ENCODE measurements at regions not wholly inside any gene's neighbourhood (a gene's known extent, or its start where the extent isn't known, plus 50 kb on each side); places are given as distances from the start of the nearest gene placed in this dataset.
"Not testable (repeated sequence)": the region's sequence is repeated elsewhere in the genome, so short reads cannot be mapped to it uniquely, and the experiment has no call there.

DNA sequence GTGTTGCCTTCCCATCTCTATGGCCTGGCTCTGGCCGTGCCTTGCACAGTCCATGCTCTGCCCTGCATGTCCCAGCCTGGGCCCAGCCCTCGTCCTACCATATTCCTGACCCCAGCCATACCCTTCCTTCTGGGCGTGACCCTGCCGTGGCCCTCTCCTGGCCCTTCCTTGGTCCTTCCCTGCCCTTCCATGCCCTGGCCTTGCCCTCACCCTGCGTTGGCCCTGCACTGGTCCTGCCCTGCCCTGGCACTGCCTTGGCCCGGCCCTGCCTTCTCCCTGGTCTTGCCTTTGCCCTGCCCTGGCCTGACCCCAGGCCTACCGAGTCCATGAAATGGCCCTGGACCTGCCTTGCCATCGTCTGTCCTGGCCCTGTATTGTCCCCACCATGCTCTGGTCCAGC is 1561.8 kb downstream of the RPIA start:
- ATAC-seq; DNase-seq (ENCODE audit: low spot score): not testable (repeated sequence)

DNA sequence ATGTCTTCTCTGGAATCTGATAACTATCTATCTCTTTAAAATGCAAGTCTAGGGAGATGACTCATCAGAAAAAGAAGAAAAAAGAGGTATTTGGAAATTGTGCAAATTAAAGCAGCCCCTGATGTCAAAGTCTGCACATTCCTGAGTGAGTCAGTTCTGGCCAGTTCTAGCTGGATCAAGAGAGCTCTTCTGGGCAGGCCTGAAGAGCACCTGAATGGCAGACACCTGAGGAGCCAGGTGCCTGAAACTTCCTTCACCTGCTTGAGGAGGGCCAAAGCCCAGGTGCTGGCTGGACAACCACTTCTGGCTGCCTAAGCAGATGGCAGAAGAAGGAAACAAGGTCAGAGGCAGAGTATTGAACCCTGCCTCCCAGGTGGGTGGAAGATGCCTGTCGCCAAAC is 1575.4 kb downstream of the RPIA start:
- not testable (repeated sequence) for DNase-seq (ENCODE audit: low spot score); ATAC-seq

DNA sequence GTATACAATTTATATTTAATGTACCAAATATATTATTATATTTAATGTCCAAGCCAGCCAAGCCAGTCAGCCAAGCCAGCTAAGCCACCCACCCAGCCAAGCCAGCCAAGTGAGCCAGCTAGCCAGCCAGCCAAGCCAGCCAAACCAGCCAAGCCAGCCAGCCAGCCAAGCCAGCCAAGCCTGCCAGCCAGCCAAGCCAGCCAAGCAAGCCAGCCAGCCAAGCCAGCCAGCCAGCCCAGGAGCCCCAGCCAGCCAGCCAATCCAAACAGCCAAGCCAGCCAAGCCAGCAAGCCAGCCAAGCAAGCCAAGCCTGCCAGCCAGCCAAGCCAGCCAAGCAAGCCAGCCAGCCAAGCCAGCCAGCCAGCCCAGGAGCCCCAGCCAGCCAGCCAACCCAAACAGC is 1596.3 kb downstream of the RPIA start:
- not testable (repeated sequence) for ATAC-seq; DNase-seq (ENCODE audit: low spot score)

DNA sequence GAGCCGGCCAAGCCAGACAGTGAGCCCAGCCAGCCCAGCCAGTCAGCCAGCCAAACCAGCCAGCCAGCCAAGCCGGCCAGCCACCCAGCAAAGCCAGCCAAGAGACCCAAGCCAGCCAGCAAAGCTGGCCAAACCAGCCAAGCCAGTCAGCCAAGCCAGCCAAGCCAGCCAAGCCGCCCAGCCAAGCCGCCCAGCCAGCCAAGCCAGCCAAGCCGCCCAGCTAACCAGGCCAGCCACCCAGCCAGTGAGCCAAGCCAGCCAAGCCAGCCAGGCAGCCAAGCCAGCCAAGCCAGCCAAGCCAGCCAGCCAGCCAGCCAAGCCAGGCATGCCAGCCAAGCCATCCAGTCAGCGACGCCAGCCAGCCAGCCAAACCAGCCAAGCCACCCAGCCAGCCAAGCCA is 1596.9 kb downstream of the RPIA start:
- not testable (repeated sequence) for DNase-seq (ENCODE audit: low spot score); ATAC-seq

DNA sequence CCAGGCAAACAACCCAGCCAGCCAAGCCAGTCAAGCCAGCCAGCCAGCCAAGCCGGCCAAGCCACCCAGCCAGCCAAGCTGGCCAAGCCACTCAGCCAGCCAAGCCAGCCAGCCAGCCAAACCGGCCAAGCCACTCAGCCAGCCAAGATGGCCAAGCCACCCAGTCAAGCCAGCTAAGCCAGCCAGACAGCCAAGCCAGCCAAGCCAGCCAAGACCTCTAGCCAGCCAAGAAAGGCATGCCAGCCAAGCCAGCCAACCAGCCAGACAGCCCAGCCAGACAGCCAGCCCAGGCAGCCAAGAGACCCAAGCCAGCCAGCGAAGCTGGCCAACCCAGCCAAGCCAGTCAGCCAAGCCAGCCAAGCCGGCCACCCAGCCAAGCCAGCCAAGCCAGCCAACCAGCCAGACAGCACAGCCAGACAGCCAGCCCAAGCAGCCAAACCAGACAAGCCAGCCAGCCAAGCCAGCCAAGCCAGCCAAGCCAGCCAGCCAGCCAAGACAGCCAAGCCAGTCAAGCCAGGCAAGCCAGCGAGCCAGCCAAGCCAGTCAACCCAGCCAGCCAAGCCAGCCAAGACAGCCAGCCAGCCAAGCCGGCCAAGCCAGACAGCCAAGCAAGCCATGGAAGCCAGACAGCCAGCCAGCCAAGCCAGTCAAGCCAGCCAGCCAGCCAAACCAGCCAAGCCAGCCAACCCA is 1598.0 kb downstream of the RPIA start:
- not testable (repeated sequence) for DNase-seq (ENCODE audit: low spot score); ATAC-seq

DNA sequence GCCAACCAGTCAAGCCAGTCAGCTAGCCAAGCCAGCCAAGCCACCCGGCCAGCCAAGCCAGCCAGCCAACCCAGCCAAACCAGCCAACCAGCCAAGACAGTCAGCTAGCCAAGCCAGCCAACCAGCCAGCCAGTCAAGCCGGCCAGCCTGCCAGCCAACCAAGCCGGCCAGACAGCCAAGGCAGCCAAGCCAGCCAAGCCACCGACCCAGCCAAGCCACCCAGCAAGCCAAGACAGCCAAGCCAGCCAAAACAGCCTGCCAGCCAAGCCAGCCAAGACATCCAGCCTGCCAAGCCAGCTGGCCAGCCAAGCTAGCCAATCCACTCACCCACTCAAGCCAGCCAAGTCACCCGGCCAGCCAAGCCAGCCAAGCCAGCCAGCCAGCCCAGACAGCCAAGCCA is 1599.2 kb downstream of the RPIA start:
- not testable (repeated sequence) for DNase-seq (ENCODE audit: low spot score); ATAC-seq

DNA sequence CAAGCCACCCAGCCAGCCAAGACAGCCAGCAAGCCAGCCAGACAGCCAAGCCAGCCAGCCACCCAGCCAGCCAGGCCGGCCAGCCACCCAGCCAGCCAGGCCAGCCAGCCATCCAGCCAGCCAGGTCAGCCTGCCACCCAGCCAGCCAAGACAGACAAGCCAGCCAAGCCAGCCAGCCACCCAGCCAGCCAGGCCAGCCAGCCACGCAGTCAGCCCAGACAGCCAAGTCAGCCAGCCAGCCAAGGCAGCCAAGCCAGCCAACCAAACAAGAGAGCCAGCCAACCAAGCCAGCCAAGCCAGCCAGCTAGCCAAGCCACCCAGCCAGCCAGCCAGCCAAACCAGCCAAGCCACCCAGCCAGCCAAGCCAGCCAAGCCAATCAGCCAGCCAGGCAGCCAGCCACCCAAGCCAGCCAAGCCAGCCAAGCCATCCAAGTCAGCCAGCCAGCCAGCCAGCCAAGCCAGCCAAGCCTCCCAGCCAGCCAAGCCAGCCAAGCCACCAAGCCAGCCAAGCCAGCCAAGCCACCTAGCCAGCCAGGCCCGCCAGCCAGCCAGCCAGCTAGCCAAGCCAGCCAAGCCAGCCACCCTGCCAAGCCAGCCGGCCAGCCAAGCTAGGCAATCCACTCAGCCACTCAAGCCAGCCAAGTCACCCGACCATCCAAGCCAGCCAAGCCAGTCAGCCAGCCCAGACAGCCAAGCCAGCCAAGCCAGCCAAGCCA is 1599.9 kb downstream of the RPIA start:
- ATAC-seq: not testable (repeated sequence)
- peak; percentile 48 for DNase-seq (ENCODE audit: low spot score)

DNA sequence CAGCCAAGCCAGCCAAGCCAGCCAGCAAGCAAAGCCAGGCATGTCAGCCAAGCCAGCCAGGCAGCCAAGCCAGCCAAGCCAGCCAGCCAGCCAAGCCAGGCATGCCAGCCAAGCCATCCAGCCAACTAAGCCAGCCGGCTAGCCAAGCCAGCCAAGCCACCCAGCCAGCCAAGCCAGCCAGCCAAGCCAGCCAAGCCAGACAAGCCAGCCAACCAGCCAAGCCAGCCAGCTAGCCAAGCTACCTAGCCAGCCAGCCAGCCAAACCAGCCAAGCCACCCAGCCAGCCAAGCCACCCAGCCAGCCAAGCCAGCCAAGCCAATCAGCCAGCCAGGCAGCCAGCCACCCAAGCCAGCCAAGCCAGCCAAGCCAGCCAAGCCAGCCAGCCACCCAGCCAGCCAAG is 1600.5 kb downstream of the RPIA start:
- not testable (repeated sequence) for DNase-seq (ENCODE audit: low spot score); ATAC-seq

DNA sequence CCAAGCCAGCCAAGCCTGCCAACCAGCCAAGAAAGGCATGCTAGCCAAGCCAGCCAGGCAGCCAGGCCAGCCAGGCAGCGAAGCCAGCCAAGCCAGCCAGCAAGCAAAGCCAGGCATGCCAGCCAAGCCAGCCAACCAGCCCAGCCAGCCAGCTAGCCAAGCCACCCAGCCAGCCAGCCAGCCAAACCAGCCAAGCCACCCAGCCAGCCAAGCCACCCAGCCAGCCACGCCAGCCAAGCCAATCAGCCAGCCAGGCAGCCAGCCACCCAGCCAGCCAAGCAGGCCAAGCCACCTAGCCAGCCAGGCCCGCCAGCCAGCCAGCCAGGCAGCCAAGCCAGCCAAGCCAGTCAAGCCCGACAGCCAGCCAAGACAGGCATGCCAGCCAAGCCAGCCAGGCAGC is 1601.0 kb downstream of the RPIA start:
- ATAC-seq; DNase-seq (ENCODE audit: low spot score): not testable (repeated sequence)

DNA sequence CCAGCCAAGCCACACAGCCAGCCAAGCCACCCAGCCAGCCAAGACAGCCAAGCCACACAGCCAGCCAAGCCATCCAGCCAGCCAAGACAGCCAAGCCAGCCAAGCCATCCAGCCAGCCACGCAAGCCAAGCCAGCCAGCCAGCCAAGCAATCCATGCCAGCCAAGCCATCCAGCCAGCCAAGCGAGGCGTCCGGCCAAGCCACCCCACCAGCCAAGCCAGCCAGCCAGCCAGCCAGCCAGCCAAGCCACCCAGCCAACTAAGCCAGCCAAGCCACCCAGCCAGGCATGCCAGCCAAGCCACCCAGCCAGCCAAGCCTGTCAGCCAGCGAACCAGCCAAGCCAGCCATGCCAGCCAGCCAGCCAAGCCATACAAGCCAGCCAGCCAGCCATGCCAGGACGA is 1601.8 kb downstream of the RPIA start:
- ATAC-seq (peak; percentile 33), DNase-seq (ENCODE audit: low spot score) (peak; percentile 59)

DNA sequence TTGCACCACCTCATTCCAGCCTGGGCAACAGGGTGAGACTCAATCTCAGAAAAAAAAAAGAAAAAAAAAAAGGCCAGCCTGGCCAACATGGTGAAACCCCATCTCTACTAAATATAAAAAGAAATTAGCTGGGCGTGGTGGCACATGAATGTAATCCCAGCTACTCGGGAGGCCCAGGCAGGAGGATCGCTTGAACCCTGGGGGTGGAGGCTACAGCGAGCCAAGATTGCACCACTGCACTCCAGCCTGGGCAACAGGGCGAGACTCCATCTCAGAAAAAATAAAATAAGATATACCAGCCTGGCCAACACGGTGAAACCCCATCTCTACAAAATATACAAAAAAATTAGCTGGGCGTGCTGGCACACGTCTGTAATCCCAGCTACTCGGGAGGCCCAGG is 1602.3 kb downstream of the RPIA start:
- DNase-seq (ENCODE audit: low spot score); ATAC-seq: not testable (repeated sequence)

DNA sequence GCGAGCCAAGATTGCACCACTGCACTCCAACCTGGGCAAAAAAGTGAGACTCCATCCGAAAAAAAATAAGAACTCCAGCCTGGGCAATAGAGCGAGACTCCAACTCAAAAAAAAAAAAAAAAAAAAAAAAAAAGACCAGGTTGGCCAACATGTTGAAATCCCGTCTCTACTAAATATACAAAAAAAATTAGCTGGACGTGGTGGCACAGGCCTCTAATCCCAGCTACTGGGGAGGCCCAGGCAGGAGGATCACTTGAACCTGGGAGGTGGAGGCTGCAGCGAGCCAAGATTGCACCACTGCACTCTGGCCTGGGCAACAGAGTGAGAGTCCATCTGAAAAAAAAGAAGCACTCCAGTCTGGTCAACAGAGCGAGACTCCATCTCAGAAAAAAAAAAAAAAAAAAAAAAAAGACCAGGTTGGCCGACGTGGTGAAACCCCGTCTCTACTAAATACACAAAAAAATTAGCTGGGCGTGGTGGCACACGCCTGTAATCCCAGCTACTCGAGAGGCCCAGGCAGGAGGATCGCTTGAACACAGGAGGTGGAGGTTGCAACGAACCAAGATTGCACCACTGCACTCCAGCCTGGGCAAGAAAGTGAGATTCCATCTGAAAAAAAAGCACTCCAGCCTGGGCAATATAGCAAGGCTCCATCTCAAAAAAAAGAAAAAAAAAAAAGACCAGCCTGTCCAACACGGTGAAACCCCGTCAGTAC is 1603.7 kb downstream of the RPIA start:
- ATAC-seq: not testable (repeated sequence)

DNA sequence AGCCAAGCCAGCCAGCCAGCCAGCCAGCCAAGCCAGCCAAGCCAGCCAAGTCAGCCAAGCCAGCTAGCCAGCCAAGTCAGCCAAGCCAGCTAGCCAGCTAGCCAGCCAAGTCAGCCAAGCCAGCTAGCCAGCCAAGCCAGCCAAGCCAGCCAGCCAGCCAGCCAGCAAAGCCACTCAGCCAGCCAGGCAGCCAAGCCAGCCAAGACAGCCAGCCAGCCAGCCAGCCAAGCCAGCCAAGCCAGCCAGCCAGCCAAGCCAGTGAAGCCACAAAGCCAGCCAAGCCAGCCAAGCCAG is 1605.0 kb downstream of the RPIA start:
- DNase-seq (ENCODE audit: low spot score); ATAC-seq: not testable (repeated sequence)

More for the DNA sequence above, 1603.7 kb downstream of the RPIA start:
- not testable (repeated sequence) for DNase-seq (ENCODE audit: low spot score)

DNA sequence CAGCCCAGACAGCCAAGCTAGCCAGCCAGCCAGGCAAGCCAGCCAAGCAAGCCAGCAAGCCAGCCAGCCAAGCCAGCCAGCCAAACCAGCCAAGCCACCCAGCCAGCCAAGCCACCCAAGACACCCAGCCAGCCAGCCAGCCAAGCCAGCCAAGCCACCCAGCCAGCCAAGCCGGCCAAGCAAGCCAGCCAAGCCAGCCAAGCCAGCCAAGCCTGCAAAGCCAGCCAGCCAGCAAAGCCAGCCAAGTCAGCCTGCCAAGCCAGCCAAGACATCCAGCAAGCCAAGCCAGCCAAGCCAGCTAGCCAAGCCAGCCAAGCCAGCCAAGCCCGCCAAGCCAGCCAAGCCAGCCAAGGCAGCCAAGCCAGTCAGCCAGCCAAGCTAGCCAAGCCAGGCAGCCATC is 1606.2 kb downstream of the RPIA start:
- DNase-seq (ENCODE audit: low spot score); ATAC-seq: not testable (repeated sequence)

DNA sequence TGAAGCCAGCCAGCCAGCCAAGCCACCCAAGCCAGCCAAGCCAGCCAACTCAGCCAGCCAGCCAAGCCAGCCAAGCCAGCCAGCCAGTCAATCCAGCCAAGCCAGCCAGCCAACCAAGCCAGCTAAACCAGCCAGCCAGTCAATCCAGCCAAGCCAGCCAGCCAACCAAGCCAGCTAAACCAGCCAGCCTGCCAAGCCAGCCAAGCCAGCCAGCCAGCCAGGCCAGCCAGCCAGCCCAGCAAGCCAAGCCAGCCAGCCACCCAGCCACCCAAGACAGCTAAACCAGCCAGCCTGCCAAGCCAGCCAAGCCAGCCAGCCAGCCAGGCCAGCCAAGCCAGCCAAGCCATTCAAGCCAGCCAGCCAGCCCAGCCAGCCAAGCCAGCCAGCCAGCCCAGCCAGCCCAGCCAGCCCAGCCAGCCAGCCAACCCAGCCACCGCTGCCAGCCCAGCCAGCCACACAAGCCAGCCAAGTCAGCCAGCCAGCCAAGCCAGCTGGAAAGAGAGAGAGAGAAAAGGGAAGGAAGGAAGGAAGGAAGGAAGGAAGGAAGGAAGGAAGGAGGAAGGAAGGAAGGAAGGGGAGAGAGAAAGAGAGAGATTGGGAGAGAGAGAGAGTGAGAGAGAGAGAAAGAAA is 1606.8 kb downstream of the RPIA start:
- DNase-seq (ENCODE audit: low spot score); ATAC-seq: not testable (repeated sequence)

DNA sequence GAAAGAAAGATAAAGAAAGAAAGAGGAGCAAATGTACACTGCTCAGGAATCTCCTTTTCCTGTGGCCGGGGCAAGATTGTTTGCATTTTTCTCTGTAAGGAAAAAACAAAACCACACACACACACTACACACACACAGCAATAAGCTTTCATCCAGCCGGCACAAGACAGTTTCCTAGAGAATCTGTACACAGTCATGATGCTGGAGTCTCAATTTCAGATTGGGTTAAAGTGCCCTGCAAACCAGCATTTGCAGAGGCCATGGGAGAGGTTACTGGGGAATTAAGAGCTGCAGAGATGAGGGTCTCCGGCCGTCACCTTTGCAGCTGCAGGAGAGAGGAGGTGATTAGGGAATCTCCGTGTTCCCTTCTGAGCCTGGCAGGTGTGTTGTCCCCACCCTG is 1607.5 kb downstream of the RPIA start:
- DNase-seq (ENCODE audit: low spot score); ATAC-seq: not testable (repeated sequence)

DNA sequence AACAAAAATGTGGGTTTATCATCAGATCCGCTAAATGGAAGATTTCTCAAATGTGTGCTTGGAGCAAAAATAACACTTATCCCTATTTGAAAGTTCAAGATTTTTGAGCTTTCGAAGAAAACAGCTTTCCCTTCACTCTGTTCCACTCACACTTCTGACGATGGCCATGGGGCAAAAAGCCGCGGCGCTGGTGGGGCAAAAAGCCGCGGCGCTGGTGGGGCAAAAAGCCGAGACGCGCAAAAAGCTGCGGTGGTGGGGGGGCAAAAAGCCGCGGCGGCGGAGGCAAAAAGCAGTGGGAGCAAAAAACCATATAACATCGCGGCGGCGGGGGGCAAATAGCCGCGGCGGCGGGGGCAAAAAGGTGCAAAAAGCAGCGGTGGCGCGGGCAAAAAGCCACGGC is 1631.5 kb downstream of the RPIA start:
- DNase-seq (ENCODE audit: low spot score); ATAC-seq: not testable (repeated sequence)

DNA sequence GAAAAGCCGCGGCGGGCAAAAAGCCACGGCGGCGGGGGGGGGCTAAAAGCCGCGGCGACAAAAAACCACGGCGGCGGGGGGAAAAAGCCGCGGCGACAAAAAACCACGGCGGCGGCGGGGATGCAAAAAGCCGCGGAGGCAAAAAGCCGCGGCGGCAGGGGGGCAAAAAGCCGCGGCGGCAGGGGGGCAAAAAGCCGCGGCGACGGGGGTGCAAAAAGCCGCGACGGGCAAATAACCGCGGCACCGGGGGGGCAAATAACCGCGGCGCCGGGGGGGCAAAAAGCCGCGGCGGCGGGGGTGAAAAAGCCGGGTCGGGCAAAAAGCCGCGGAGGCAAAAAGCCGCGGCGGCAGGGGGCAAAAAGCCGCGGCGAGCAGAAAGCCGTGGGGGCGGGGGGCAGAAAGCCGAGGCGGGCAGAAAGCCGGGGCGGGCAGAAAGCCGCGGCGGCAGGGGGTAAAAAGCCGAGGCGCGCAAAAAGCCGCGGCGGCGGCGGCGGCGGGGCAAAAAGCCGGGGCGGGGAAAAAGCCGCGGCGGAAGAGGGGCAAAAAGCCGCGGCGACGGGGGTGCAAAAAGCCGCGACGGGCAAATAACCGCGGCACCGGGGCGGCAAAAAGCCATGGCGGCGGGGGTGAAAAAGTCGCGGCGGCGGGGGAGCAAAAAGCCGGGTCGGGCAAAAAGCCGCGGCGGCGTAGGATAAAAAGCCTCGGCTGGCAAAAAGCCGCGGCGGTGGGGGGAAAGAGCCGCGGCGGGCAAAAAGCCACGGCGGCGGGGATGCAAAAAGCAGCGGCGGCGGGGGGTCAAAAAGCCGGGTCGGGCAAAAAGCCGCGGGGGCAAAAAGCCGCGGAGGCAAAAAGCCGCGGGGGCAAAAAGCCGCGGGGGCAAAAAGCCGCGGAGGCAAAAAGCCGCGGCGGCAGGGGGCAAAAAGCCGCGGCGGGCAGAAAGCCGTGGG is 1632.4 kb downstream of the RPIA start:
- not testable (repeated sequence) for ATAC-seq; DNase-seq (ENCODE audit: low spot score)

DNA sequence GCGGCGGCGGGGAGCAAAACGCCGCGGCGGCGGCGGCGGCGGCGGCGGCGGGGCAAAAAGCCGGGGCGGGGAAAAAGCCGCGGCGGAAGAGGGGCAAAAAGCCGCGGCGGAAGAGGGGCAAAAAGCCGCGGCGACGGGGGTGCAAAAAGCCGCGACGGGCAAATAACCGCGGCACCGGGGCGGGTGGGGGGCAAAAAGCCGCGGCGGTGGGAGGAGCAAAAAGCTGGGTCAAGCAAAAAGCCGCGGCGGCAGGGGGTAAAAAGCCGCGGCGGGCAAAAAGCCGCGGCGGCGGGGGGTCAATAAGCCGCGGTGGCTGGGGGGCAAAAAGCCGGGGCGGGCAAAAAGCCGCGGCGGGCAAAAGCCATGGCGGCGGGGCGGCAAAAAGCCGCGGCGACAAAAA is 1633.2 kb downstream of the RPIA start:
- DNase-seq (ENCODE audit: low spot score); ATAC-seq: not testable (repeated sequence)

DNA sequence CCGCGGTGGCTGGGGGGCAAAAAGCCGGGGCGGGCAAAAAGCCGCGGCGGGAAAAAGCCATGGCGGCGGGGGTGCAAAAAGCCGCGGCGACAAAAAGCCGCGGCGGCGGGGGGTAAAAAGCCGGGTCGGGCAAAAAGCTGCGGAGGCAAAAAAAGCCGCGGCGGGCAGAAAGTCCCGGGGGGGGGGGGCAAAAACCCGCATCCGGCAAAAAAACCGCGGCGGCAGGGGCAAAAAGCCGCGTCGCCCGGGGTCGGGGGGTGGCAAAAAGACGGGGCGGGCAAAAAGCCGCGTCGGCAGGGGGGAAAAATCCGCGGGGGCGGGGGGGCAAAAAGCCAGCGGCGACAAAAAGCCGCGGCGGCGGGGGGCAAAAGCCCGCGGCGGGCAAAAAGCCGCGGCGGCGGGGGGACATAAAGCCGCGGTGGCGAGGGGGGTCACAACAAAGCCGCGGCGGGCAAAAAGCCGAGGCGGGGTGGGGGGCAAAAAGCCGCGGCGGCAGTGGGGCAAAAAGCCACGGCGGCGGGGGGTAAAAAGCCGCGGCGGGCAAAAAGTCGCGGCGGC is 1634.4 kb downstream of the RPIA start:
- not testable (repeated sequence) for ATAC-seq; DNase-seq (ENCODE audit: low spot score)

Data from left lobe of liver (tissue), 2 donors.